Hematopoietic multipotent progenitor cell treated with erythropoietin and hydrocortisone succinate and interleukin-3 and kit ligand, for 6 days (in vitro differentiated cells): ENCODE measurements at regions not wholly inside any gene's neighbourhood (a gene's known extent, or its start where the extent isn't known, plus 50 kb on each side); places are given as distances from the start of the nearest gene placed in this dataset.

ENCODE experiments used
- DNase-seq: peaks from one replicate; pipeline ENCODE4 v3.0.0-alpha.2; 2015

DNA sequence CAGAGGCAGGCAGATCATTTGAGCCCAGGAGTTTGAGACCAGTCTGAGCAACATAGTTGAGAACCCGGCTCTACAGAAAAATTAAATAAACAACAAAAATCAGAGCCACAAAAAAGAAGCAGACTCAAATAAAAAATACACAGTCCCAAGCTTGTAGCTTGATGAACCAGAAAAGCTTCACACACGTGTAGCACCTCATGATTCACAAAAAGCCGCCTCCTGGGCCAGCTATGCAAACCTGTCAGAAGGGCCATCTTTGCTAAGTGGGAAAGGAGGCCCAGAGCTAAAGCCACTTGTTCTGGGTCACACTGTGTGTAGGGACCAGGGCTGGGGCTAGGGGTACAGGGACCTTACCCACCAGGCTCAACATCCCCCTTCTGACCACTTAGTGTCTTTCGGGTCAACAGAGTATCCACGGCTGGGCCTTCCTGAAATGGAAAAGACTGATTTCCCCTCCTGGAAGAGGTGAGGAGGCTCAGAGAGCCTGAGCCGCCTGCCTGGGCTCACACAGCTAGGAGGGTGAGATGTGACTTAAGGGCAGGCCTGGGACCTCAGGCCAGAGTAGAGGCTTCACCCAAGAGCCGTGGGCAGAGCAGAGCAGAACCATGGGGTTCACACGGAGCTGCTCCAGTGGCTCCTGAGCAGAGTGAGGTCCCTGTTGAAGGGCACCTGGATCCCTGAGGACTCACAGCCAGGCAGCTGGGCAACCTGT lies 269.6 kb downstream of the PARN start:
- DNase-seq: no peak

DNA sequence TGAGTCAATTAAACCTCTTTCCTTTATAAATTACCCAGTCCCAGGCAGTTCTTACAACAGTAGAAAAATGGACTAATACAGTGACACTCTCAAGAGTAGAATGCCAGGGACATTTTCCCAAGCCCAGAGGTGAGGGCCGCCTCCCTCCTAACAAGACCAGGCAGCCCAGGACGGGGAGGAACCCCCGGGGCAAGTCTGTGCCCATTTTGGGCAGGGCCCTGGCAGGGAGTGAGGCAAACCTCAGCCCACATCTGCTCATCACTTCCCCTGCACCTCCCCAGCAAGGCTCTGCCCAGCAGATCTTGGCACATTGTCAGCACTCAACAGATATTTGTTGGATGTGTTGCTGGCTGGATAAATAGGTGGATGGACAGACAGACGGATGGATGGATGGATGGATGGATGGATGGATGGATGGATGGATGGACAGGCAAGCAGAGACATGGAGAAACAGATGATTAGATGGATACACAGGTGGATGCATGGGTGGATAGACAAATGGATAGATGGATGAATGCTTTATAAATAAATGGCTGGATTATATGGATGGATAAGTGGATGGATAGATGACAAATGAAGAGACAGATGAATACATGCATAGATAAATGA lies 271.3 kb downstream of the PARN start:
- DNase-seq: no peak

DNA sequence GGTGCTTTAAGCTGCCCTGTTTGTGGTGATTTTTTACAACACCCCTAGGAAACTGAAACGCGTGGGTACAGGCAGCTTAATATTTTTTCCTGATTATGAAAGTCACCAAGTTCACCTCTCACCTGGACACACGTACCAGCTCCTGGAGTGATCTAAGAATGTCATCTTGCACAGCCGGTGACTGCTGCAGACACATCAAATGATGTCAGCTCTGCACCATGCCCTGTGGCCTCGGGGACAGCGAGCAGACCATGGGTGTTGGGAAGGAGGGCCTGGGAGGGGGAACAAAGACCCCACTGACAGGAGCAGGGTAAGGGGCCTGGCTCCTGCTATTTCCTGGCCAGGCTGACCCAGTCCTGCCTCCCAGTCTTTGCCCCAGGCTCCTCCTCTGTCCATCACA lies 272.7 kb downstream of the PARN start:
- no peak for DNase-seq

DNA sequence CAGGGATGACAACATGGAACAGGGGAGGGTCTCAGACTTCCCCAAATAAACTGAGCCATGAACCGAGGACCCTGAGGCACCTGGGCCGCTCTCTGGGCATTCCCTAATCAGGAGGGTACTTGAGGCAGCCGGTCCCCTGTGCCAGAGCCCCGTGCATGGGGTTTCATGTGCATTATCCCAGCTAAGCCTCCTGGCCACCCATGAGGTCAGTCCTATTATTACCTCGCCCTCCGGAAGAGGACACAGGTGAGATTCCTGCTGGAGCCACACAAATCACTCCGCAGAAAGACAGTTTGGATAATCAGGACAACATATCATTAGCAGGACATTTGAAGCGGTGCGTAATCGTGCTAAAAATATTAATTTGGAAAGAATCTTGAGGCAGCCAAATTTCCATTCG lies 274.0 kb downstream of the PARN start:
- DNase-seq: no peak

DNA sequence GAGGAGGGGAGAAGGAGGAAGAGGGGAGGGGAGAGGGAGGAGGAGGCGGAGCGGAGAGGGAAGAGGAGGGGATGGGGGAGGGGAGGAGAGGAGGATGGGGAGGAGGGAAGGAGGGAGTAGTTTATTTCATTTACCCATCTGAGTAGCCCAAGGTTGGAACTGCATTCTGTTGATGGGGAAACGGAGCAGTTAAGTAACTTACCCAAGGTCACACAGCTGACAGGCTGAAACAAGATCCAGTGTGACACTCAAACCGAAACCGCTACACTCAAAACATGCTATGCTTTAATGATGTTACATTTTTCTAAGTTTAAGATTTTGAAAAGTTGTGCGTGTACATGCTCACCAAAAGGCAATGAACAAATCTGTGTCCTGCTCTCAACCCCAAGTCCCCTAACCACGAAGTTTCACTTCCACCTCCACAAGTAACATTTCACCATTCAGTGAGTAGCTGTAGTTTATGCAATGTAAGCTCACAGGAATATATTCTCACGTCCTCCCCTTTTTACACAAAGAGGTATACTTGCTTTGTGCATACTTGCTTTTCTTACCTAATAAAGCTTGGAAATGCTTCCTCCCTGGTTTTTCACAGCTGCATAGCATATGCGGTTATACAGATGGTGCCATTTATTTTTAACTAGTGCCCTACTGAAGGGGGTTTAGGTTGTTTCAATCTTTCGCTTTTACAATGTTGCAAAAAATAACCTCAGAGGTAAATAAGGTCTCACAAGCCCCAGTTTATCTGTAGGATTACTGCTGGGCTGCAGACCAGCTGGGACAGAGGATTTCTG lies 275.3 kb downstream of the PARN start:
- DNase-seq: no peak

DNA sequence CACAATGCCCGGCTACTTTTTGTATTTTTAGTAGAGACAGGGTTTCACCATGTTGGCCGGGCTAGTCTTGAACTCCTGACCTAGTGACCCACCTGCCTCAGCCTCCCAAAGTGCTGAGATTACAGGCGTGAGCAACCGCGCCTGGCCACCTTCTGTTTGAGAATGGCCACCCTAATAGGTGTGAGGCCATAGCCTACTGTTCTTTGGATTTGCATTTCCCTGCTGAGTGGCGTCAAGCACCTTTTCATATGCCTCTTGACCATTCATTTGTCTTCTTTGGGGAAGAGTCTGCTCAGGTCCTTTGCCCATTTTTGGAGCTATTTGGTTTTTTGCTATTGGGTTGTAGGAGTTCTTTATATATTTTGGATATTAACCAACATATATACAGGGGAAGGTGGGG lies 276.7 kb downstream of the PARN start:
- DNase-seq: no peak

DNA sequence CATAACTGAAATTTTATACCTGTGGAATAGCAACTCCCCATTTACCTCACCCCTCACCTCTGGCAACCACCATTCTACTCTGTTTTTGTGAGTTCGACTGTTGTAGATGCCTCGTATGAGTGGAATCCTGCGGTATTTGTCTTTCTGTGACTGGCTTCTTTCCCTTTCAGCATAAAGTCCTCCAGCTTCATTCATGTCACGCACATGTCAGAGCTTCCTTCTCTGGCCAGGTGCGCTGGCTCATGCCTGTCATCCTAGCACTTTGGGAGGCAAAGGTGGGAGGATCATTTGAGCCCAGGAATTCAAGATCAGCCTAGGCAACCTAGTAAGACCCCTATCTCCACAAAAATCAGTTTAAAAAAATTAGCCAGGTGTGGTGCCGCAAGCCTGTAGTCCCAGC lies 278.4 kb downstream of the PARN start:
- DNase-seq: no peak

DNA sequence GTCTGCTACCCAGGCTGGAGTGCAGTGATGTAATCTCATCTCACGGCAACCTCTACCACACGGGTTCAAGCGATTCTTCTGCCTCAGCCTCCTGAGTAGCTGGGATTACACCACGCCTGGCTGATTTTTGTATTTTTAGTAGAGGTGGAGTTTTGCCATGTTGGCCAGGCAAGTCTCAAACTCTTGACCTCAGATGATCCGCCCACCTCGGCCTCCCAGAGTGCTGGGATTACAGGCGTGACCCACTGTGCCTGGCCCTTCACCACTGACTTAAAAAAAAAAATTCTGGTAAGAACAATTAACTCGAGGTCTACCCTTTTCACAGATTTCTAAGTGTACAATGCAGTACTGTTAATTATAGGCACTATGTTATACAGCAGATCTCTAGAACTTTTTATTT lies 279.4 kb downstream of the PARN start:
- no peak for DNase-seq

DNA sequence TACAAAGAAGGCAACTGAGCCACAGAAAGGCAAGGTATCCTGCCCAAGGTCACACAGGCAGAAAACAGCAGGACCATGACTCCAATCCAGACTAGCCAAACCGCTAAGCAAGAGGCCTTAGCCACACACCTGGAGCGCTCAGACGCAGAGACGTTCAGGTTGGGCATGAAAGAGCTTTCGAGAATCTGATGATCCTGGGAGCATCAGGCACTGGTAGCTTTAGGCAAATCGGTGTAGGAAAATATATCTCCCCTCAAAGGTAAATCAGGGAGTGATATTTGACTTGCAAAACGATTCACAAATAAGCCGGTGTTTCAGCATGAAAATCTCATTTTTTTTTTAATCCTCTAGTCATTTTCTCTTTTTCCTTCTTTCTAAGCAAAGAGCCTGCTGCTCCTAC lies 279.0 kb downstream of the MRTFB start:
- DNase-seq: no peak

DNA sequence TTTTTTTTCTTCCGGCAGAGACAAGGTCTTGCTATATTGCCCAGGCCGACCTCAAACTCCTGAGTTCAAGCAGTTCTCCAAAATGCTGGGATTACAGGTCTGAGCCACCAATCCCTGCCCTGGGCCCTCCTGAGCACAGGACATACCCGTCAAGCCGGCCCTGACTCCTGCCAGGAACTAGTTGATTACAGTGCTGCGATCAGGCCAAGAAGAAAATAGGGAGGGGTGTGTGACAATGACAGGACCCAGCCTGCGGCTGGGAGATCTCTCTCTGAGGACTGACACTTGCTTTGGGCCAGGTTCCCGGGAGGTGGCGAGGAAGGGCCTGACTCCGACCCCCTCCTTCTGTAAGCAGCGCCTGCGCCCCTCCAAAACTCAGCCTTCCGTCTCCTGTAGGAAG lies 276.6 kb downstream of the MRTFB start:
- no peak for DNase-seq

DNA sequence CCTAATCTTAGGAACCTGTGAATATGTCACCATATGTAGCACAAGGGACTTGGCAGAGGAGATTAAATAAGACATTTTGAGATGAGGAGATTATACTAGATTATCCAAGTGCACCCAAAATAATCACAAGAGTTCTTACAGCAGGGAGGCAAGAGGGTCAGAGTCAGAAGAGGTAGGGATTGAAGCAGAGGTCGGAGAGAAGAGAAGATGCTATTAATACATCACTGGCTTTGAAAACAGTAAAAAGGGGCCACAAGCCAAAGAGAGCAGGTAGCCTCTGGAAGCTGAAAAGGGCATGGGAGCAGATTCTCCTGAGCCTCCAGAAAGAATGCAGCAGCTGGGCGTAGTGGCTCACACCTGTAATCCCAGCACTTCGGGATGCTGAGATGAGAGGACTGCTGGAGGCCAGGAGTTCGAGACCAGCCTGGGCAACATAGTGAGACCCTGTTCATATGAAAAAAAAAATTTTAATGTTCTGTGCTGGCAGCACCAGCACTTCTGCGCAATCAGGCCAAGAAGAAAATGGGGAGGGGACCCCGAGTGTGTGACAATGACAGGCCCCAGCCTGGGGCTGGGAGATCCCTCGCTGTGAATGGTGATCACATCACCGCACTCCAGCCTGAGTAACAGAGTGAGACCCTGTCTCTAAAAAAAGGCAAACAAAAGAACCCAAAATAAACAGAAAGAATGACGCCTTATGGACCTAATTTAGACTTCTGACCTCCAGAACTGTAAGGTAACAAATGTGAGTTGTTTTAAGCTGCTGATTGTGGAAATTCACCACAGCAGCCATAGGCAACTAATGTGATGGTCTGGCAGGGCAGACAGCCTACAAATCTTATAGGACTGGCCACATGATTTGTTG lies 275.4 kb downstream of the MRTFB start:
- DNase-seq: no peak

DNA sequence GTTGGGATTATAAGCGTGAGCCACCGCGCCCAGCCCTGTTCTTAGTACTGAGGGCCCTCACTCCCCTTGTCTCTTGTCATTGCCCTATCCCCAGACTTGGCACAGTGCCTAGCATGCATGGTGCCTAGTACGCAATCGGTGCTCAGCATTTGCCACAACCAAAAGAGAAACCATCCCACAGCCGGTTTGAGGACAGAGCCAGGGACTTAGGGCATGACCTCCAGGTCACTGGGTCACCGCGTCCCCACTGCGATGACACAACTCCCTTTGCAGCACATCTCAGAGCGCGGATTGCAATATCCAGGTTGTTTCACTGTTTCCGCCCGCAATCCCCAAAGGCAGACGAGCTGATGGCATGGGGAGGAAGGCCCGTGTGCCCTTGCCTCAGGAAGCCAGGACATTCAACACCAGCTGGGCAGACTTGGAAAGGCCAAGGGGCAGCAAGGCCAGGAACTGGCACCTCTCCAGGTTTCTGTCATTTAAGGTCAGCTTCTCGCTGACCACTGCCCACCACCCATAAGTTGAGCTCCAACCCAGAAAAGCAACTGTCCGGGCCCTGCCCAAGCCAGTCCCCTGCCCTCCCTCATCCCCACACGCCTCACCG lies 274.5 kb downstream of the MRTFB start:
- DNase-seq: no peak

DNA sequence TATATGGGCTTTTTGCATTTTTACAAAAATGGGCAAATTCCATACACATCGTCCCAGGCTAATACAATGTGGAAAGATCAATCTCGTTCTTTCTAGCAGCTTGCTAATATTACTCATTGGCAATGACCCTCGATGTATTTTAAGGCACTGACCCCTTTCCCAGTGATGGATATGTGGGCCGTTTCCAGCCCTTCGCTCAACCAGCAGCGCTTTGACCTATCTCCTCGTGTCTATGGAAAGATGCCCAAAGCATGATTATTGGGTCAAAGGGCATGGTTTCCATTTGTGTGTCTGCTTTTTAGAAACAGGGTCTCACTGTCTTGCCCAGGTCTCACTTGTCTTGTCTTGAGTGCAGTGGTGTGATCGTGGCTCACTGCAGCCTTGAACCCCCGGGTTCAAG lies 273.8 kb downstream of the MRTFB start:
- no peak for DNase-seq

DNA sequence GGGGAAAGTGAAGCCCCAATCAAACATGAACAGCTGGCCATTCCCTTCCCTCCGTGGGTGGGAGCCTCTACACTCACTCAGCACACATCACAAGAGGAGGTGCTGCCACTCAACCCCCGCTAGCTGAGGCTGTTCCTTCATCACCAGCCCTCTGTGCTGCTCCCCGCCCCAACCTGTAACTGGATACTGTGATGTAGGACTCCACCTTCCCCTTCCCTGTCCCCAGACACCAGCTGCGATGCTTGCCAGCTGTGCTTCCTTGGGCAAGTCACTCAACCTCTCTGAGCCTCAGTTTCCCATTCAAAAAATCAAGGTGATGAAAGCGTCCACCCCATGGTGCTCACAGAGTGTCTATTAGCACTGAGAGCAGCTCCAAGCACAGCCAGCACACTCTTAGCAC lies 273.2 kb downstream of the MRTFB start:
- DNase-seq: no peak

DNA sequence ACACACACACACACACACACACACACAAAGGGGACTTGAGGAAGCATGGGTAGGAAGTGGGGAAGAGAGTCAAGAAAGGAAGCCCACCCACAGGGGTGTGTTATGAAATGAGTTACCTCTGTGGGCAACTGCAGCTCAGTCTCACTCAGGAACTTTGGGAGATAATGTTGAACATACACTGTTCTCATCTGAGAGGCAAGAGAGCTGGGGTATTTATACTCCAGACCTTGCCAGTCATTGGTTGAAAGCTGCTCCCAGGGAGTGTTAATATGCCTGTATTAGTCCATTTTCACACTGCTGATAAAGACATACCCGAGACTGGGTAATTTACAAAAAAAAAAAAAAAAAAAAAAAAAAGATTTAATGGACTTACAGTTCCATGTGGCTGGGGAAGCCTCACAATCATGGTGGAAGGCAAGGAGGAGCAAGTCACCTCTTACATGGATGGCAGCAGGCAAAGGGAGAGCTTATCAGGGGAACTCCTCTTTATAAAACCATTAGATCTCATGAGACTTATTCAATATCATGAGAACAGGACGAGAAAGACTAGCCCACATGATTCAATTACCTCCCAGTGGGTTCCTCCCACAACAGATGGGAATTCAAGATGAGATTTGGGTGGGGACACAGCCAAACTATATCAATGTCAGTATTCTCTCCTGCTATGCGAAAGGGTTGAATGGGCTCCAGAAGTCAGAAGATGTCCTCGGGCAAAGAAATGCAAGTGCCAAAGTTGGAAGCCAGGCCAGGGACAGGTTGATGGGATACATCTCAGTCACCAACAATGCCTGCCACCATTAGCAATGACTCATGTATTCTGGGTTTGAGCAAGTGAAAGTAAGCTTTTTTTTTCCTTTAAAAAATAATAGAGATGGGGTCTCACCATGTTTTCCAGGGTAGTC lies 270.5 kb downstream of the MRTFB start:
- DNase-seq: no peak

DNA sequence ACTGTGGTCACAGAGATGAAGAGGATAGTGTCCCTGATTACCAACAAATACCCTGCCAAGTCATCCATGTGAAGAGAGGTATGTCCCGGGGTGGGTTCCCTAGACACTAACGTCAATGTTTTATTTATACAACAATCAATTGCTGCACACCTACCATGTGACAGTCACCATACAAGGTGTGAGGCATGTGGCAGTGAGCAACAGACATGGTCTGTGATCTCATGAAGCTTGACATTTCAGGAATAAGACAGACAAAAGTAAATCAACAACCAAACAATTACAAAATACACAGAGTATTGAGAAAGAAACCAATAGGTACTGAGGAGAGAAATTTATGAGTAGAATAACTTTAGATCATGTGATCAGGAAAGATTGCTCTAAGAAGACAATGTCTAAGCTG lies 268.6 kb downstream of the MRTFB start:
- no peak for DNase-seq

DNA sequence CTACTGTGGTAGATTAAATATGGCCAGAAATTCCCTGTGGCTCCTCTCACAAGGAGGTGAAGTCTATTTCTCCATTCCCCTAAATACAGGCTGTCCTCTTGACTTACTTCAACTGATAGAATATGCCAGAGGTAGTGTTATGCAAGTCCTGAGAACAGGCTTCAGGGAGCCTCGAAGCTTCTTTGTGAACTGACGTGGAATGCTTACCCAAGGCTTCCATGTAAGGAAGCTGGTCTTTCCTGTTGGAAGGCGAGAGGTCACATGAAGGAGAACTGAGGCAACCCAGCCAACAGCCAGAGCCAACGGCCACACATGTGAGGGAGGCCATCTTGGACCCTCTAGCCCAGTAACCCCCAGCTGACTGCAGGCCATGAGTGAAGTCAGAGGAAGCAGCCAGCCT lies 267.9 kb downstream of the MRTFB start:
- DNase-seq: no peak

DNA sequence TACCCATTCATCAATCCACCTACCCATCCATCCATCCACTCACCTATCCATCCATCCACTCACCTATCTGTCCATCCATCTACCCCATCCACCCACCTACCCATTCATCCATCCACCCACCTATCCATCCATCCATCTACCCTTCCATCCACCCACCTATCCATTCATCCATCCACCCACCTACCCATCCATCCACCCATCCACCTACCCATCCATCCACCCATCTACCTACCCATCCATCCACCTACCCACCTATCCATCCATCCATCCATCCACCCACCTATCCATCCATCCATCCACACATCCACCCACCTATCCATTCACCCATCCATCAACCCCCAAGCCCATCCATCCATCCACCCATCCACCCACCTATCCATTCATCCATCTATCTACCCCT lies 267.1 kb downstream of the MRTFB start:
- no peak for DNase-seq

DNA sequence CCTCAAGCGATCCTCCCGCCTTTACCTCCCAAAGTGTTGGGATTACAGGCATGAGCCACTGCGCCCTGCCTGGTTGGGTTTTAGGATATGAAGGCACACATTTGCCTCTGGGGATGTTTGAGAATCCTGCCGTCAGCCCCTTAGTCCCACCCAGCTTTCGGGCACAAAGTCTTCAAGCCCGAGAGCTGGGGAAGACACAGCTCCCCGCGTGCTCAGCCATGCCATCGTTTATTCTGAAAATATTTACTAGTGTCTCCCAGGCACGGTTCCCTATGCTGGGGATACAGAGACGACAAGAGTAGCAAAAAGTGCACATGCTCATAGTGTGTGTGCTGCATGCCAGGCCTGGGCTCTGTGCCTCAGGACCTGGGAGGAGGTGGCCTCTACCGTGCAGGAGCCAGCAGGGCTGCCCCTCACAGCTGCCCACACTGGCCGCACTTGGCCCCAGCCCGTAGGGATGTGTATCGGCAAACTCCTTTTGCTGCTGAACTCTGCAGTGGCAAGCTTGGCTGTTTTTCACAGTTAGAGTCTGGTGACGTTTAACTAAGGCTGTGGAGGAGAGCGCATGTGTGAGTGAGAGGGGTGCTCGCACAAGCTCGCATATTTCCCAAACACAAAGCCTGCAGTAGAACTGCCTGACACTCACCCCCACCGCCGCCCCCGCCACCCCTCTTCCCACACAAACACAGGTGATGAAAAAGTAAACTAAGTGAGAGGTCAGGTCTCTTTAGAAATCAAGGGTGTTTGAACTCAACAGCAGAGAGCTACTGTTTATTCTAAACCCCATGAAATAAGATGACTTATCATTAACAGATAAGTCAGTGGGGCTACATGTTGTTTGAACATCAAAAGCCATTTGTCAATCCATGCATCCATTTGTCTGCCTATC lies 266.4 kb downstream of the MRTFB start:
- no peak for DNase-seq

DNA sequence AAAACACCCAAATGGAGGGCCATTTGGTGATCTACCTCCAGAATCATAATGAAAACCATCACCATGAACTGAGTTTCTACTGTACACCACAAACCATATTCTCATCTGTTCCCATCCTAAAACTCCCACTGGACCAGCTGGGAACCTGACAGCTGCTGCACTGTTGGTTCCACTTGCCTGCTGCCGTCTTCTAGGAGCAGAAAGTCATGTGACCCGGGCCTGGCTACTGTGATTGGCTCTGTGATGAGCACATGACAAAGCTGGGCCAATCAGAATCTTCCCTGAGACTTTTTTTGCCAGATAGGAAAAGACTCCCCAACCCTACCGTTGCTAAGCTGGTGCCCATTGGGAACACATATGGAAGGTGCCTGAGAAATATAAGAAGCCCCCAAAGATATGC lies 264.2 kb downstream of the MRTFB start:
- no peak for DNase-seq
